ENCODE measurements at regions not wholly inside any gene's neighbourhood (a gene's known extent, or its start where the extent isn't known, plus 50 kb on each side); places are given as distances from the start of the nearest gene placed in this dataset.
"Not testable (repeated sequence)": the region's sequence is repeated elsewhere in the genome, so short reads cannot be mapped to it uniquely, and the experiment has no call there.

DNA sequence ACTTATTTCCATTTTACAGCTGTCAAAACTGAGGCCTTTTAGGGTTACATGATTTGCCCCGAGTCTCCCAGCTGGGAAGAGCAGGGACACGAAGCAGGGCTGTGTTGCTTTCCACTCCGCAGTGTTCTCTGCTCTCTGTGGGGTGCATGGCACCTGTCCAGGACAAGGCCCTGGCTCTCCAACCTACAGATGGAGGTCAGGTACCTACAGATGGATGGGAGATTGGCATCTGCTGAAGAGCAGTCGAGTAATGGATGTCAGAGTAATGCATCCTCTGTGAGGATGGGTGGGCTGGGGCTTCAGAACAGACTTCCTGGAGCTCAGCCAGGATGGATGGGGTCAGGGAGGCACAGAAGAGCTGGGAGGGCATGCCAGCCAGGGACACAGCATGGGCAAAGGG, 85.0 kb downstream of the EMX2 start:
- H3K27ac ChIP-seq: no peak overlapping the region
- H3K9ac ChIP-seq: no peak overlapping the region
- no peaks in the 10 kb centered on the region for H3K79me2 ChIP-seq (ENCODE audit: insufficient read depth, low read depth)
- no peaks in the 10 kb centered on the region for H3K27me3 ChIP-seq (ENCODE audit: insufficient read depth, low read depth)
- H4K20me1 ChIP-seq (ENCODE audit: insufficient read depth): no peaks in the 10 kb centered on the region
- H3K4me2 ChIP-seq: no peak overlapping the region
- no peak overlapping the region for H3K4me3 ChIP-seq (IDR thresholded peaks at IDR 0.05; ENCODE audit: insufficient read depth, low read depth, low read length)
- no peaks in the 10 kb centered on the region for H3K4me1 ChIP-seq (ENCODE audit: low read depth, poor library complexity, severe bottlenecking)
- H2AFZ ChIP-seq (ENCODE audit: low read depth): no peak overlapping the region
- no peaks in the 10 kb centered on the region for H3K36me3 ChIP-seq (ENCODE audit: insufficient read depth)
- TF ChIP-seq, protein P1, sequence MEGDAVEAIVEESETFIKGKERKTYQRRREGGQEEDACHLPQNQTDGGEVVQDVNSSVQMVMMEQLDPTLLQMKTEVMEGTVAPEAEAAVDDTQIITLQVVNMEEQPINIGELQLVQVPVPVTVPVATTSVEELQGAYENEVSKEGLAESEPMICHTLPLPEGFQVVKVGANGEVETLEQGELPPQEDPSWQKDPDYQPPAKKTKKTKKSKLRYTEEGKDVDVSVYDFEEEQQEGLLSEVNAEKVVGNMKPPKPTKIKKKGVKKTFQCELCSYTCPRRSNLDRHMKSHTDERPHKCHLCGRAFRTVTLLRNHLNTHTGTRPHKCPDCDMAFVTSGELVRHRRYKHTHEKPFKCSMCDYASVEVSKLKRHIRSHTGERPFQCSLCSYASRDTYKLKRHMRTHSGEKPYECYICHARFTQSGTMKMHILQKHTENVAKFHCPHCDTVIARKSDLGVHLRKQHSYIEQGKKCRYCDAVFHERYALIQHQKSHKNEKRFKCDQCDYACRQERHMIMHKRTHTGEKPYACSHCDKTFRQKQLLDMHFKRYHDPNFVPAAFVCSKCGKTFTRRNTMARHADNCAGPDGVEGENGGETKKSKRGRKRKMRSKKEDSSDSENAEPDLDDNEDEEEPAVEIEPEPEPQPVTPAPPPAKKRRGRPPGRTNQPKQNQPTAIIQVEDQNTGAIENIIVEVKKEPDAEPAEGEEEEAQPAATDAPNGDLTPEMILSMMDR (conservative IDR thresholded peaks at IDR 0.05; ENCODE audit: low read depth, low read length): no peak

DNA sequence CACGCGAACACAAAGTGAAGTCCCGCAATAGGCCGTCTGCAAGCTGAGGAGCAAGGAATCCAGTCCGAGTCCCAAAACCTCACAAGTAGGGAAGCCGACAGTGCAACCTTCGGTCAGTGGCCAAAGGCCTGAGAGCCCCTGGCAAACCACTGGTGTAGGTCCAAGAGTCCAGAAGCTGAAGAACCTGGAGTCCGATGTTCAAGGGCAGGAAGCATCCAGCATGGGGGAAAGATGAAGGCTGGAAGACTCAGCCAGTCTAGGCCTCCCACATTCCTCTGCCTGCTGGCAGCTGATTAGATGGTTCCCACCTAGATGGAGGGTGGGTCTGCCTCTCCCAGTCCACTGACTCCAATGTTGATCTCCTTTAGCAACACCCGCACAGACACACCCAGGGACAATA, 87.2 kb downstream of the EMX2 start:
- H3K4me1 ChIP-seq (ENCODE audit: low read depth, poor library complexity, severe bottlenecking); H2AFZ ChIP-seq (ENCODE audit: low read depth); H3K79me2 ChIP-seq (ENCODE audit: insufficient read depth, low read depth); H3K27me3 ChIP-seq (ENCODE audit: insufficient read depth, low read depth); H3K27ac ChIP-seq; H3K9ac ChIP-seq; H3K4me2 ChIP-seq; H4K20me1 ChIP-seq (ENCODE audit: insufficient read depth); H3K36me3 ChIP-seq (ENCODE audit: insufficient read depth); H3K4me3 ChIP-seq (IDR thresholded peaks at IDR 0.05; ENCODE audit: insufficient read depth, low read depth, low read length): not testable (repeated sequence)

DNA sequence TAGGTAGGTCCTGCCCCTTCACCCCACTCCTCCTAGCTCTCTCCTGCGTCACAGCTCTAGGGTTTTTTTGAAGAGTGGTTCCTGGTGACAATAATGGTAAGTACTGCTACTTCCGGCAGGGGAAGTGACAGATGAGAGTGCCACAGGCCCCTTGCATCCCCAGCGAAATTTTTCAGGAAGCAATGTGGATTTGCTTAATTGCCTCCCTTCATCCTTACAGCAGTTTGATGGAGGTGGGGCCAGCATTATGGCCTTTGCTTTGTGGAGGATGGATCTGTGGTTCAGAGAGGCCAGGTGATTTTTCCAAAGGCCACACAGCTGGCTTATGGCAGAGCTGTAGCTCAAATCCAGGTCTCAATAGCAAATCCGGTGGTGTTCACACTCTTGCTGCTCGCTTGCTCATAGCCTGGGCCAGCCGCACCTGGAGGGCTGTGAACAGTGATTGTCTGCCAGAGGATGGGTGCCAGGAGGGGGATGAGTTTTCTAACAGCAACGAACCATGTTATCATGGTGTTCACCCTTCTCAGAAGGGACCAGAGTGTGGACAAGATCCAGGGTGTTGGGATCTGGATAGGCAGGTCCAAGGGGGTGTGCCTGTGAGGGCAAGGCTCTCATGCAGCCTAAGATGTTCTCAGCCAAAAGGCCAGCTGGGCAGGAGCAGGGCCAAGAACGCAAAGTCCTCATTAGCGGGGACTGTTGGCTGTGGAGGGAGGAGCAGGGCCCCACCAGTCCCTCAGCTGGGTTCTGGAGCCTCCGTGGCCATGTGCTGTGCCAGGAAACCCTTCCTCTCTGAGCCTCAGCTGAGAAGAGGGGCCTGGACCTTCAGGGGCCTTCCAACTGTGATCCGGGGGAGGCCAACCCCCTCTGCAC, 89.0 kb downstream of the EMX2 start:
- H4K20me1 ChIP-seq (ENCODE audit: insufficient read depth): no peaks in the 10 kb centered on the region
- H3K27me3 ChIP-seq (ENCODE audit: insufficient read depth, low read depth): no peaks in the 10 kb centered on the region
- no peak overlapping the region for H3K9ac ChIP-seq
- no peak overlapping the region for H3K4me3 ChIP-seq (IDR thresholded peaks at IDR 0.05; ENCODE audit: insufficient read depth, low read depth, low read length)
- no peaks in the 10 kb centered on the region for H3K79me2 ChIP-seq (ENCODE audit: insufficient read depth, low read depth)
- TF ChIP-seq, protein P1 (conservative IDR thresholded peaks at IDR 0.05; ENCODE audit: low read depth, low read length): no peak
- H2AFZ ChIP-seq (ENCODE audit: low read depth): no peak overlapping the region
- no peaks in the 10 kb centered on the region for H3K36me3 ChIP-seq (ENCODE audit: insufficient read depth)
- no peak overlapping the region for H3K4me2 ChIP-seq
- no peak overlapping the region for H3K27ac ChIP-seq
- H3K4me1 ChIP-seq (ENCODE audit: low read depth, poor library complexity, severe bottlenecking): no peaks in the 10 kb centered on the region

DNA sequence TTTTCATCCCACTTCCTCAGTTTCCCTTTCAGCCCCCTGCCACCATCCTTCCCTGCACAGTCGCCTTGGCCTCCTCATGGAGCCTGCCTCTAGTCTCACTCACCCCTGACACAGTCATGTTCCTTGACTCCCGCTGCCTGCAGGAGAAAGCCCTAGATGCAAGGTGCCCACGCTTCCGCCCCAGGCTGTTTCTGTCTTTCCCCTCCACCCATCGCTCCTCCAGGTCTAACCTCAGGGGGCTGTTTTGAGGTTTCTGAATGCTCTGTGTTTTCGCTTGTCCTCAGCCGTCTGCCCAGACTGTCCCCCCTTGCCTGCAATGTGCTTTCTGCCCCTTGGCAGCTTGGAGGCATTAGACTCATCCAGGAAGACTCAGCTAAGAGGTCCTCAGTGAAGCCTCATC, 89.9 kb downstream of the EMX2 start:
- no peaks in the 10 kb centered on the region for H4K20me1 ChIP-seq (ENCODE audit: insufficient read depth)
- no peaks in the 10 kb centered on the region for H3K36me3 ChIP-seq (ENCODE audit: insufficient read depth)
- no peaks in the 10 kb centered on the region for H3K79me2 ChIP-seq (ENCODE audit: insufficient read depth, low read depth)
- no peak overlapping the region for H3K9ac ChIP-seq
- TF ChIP-seq, protein P1 (conservative IDR thresholded peaks at IDR 0.05; ENCODE audit: low read depth, low read length): no peak
- H3K27ac ChIP-seq: no peak overlapping the region
- H2AFZ ChIP-seq (ENCODE audit: low read depth): no peak overlapping the region
- no peaks in the 10 kb centered on the region for H3K4me1 ChIP-seq (ENCODE audit: low read depth, poor library complexity, severe bottlenecking)
- H3K4me3 ChIP-seq (IDR thresholded peaks at IDR 0.05; ENCODE audit: insufficient read depth, low read depth, low read length): no peak overlapping the region
- H3K4me2 ChIP-seq: no peak overlapping the region
- H3K27me3 ChIP-seq (ENCODE audit: insufficient read depth, low read depth): no peaks in the 10 kb centered on the region

DNA sequence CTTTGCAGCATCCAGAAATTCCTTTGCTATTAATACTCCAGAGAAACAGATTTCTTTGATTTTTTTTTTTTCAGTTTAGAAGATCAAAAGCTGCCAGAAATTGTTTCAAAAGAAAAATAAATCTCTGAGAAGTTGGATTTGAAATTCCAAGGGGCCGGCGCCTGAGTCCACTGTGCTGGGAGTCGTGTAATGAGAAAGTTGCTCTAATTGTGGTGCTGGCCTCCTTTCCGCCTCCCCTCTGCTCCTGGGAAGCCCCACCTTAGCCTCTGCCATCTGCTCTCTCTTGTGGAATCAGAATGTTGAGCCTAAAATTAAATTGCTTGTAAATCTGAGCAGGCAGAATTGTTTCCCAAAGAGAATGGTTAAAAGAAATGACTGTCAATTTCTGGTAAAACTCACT, 93.3 kb downstream of the EMX2 start:
- no peak overlapping the region for H3K27ac ChIP-seq
- no peaks in the 10 kb centered on the region for H4K20me1 ChIP-seq (ENCODE audit: insufficient read depth)
- no peak overlapping the region for H3K4me3 ChIP-seq (IDR thresholded peaks at IDR 0.05; ENCODE audit: insufficient read depth, low read depth, low read length)
- TF ChIP-seq, protein P1 (conservative IDR thresholded peaks at IDR 0.05; ENCODE audit: low read depth, low read length): no peak
- H3K27me3 ChIP-seq (ENCODE audit: insufficient read depth, low read depth): no peaks in the 10 kb centered on the region
- no peak overlapping the region for H2AFZ ChIP-seq (ENCODE audit: low read depth)
- H3K4me2 ChIP-seq: no peak overlapping the region
- H3K79me2 ChIP-seq (ENCODE audit: insufficient read depth, low read depth): no peaks in the 10 kb centered on the region
- no peaks in the 10 kb centered on the region for H3K36me3 ChIP-seq (ENCODE audit: insufficient read depth)
- no peaks in the 10 kb centered on the region for H3K4me1 ChIP-seq (ENCODE audit: low read depth, poor library complexity, severe bottlenecking)
- no peak overlapping the region for H3K9ac ChIP-seq

Data from KMS-11 (cell line).